HCT116 (cell line): ENCODE measurements at regions not wholly inside any gene's neighbourhood (a gene's known extent, or its start where the extent isn't known, plus 50 kb on each side); places are given as distances from the start of the nearest gene placed in this dataset.

Source experiments
- CEBPB ChIP-seq: IDR thresholded peaks from 2 replicates; pipeline ENCODE4 v1.6.1; 2012; ENCODE audit warnings: low read depth
- EZH2 ChIP-seq: fragments of 200-600 bp; sonication (generic); IDR thresholded peaks from 2 replicates; pipeline ENCODE4 v1.6.1; 2017; ENCODE audit warnings: antibody characterized with exemption, mixed run types
- EZH2phosphoT487 ChIP-seq: fragments of 200-600 bp; IDR thresholded peaks from 2 replicates; pipeline ENCODE4 v1.6.1; 2018; ENCODE audit warnings: antibody characterized with exemption, borderline replicate concordance
- TF ChIP-seq, protein P1 (sequence below), 3 experiments: fragments of 200-600 bp in 1 of 3; sonication (generic) in 1 of 3; IDR thresholded peaks in 2 of 3; conservative IDR thresholded peaks in 1 of 3; 2 replicates each; pipeline ENCODE4 v1.5.1; 2012 to 2017; ENCODE audit warnings: low read depth in 2 of 3, low read length in 2 of 3, antibody characterized with exemption in 1 of 3, borderline replicate concordance in 1 of 3, control low read depth in 1 of 3, mild to moderate bottlenecking in 1 of 3, mixed read lengths in 1 of 3, mixed run types in 1 of 3, moderate library complexity in 1 of 3; ENCODE audit not compliant: insufficient read depth in 1 of 3
- TF ChIP-seq, protein P2 (sequence below): IDR thresholded peaks from 2 replicates; pipeline ENCODE4 v1.6.1; 2012; ENCODE audit warnings: low read depth
- TF ChIP-seq, protein P3 (sequence below): IDR thresholded peaks from 2 replicates; pipeline ENCODE4 v1.6.1; 2012

DNA sequence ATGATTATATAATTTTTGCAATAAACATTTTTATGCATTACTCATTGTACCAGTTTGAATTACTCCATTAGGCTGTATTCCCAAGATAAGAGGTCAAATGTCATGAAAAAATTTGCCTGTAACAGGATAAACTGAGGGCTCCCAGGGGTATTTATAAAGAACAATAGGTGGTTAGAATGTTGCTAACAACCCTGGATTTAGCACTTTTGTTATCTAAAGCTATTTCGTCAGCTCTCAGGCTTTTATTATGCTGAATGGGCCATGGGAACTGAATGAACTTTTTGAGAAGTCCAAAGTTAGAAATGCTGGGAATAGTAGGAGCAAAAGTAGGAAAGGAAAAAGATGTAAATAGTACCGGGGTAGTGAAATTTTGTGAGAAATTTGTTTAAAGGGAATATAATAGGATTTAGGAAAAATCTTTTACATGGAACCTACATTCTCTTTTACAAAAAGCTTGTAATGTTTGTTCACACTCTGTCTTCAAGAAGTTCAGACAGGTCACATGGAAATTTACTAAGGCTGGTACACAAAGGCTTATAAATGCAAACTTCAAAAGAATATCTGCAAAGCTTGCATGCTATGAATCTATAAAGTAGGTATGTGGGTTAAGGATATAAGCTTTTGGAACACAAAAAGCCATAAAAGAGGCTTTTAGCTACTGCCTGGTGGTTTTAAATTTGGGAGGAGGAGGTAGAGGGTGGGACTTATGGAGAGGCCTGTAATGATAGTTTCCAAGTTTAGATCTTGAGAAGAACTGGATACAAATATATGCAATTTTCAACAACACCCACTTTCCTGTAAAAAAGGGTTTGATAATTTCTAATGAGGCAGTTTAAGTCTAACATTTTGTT, 445.8 kb upstream of the NAALADL2 start:
- TF ChIP-seq, protein P1, sequence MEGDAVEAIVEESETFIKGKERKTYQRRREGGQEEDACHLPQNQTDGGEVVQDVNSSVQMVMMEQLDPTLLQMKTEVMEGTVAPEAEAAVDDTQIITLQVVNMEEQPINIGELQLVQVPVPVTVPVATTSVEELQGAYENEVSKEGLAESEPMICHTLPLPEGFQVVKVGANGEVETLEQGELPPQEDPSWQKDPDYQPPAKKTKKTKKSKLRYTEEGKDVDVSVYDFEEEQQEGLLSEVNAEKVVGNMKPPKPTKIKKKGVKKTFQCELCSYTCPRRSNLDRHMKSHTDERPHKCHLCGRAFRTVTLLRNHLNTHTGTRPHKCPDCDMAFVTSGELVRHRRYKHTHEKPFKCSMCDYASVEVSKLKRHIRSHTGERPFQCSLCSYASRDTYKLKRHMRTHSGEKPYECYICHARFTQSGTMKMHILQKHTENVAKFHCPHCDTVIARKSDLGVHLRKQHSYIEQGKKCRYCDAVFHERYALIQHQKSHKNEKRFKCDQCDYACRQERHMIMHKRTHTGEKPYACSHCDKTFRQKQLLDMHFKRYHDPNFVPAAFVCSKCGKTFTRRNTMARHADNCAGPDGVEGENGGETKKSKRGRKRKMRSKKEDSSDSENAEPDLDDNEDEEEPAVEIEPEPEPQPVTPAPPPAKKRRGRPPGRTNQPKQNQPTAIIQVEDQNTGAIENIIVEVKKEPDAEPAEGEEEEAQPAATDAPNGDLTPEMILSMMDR (IDR thresholded peaks at IDR 0.05 in 2 of 3, conservative IDR thresholded peaks at IDR 0.05 in 1 of 3; ENCODE audit: borderline replicate concordance in 1 of 3, insufficient read depth in 1 of 3, low read depth in 2 of 3, low read length in 2 of 3): no peak
- TF ChIP-seq EZH2 (no peak), EZH2phosphoT487 (no peak), CEBPB (no peak)
- TF ChIP-seq, protein P2, sequence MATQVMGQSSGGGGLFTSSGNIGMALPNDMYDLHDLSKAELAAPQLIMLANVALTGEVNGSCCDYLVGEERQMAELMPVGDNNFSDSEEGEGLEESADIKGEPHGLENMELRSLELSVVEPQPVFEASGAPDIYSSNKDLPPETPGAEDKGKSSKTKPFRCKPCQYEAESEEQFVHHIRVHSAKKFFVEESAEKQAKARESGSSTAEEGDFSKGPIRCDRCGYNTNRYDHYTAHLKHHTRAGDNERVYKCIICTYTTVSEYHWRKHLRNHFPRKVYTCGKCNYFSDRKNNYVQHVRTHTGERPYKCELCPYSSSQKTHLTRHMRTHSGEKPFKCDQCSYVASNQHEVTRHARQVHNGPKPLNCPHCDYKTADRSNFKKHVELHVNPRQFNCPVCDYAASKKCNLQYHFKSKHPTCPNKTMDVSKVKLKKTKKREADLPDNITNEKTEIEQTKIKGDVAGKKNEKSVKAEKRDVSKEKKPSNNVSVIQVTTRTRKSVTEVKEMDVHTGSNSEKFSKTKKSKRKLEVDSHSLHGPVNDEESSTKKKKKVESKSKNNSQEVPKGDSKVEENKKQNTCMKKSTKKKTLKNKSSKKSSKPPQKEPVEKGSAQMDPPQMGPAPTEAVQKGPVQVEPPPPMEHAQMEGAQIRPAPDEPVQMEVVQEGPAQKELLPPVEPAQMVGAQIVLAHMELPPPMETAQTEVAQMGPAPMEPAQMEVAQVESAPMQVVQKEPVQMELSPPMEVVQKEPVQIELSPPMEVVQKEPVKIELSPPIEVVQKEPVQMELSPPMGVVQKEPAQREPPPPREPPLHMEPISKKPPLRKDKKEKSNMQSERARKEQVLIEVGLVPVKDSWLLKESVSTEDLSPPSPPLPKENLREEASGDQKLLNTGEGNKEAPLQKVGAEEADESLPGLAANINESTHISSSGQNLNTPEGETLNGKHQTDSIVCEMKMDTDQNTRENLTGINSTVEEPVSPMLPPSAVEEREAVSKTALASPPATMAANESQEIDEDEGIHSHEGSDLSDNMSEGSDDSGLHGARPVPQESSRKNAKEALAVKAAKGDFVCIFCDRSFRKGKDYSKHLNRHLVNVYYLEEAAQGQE: no peak
- TF ChIP-seq, protein P3, sequence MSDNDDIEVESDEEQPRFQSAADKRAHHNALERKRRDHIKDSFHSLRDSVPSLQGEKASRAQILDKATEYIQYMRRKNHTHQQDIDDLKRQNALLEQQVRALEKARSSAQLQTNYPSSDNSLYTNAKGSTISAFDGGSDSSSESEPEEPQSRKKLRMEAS: no peak
